Smooth muscle cell (in vitro differentiated cells): ENCODE measurements at regions not wholly inside any gene's neighbourhood (a gene's known extent, or its start where the extent isn't known, plus 50 kb on each side); places are given as distances from the start of the nearest gene placed in this dataset.

ENCODE experiments used
- DNase-seq: peaks from one replicate; lab custom pipeline; 2025; ENCODE audit not compliant: unreplicated experiment; lab: John Stamatoyannopoulos, UW
- H2AFZ ChIP-seq: fragments of 200-600 bp; sonication (generic); 2 replicates; pipeline ENCODE4 v1.6.0; 2016; ENCODE audit warnings: antibody characterized with exemption, low read depth, mild to moderate bottlenecking
- H3F3A ChIP-seq: fragments of 200-600 bp; sonication (generic); 2 replicates; pipeline ENCODE4 v1.6.0; 2017; ENCODE audit warnings: antibody characterized with exemption, low read depth
- H3K27ac ChIP-seq: fragments of 200-600 bp; sonication (generic); 2 replicates; pipeline ENCODE4 v1.5.1; 2016; ENCODE audit warnings: low read depth, mild to moderate bottlenecking
- H3K27me3 ChIP-seq: fragments of 200-600 bp; sonication (generic); 2 replicates; pipeline ENCODE4 v1.6.1; 2016; ENCODE audit warnings: low read depth, mild to moderate bottlenecking
- H3K36me3 ChIP-seq: fragments of 200-600 bp; sonication (generic); 2 replicates; pipeline ENCODE4 v1.5.1; 2016; ENCODE audit warnings: low read depth
- H3K4me1 ChIP-seq: fragments of 200-600 bp; sonication (generic); 2 replicates; pipeline ENCODE4 v1.5.1; 2016; ENCODE audit warnings: low read depth
- H3K4me2 ChIP-seq: fragments of 200-600 bp; sonication (generic); 2 replicates; pipeline ENCODE4 v1.6.0; 2016; ENCODE audit warnings: mild to moderate bottlenecking
- H3K4me3 ChIP-seq: fragments of 200-600 bp; sonication (generic); 2 replicates; pipeline ENCODE4 v1.5.1; 2016; ENCODE audit warnings: mild to moderate bottlenecking
- H3K79me2 ChIP-seq: fragments of 200-600 bp; sonication (generic); 2 replicates; pipeline ENCODE4 v1.6.0; 2016; ENCODE audit warnings: low read depth, mild to moderate bottlenecking
- H3K9ac ChIP-seq: fragments of 200-600 bp; sonication (generic); 2 replicates; pipeline ENCODE4 v1.6.0; 2016; ENCODE audit warnings: low read depth
- H3K9me3 ChIP-seq: fragments of 200-600 bp; sonication (generic); replicated peaks from 2 replicates; pipeline ENCODE4 v1.5.1; 2016; ENCODE audit warnings: low read depth
- H4K20me1 ChIP-seq: fragments of 200-600 bp; sonication (generic); 2 replicates; pipeline ENCODE4 v1.6.0; 2016; ENCODE audit warnings: low read depth
- WGBS: methylation state at CpG from one replicate; pipeline ENCODE4 v1.1.7; 2016; ENCODE audit warnings: low lambda C conversion rate; 5-methylcytosine and 5-hydroxymethylcytosine counted together
- TF ChIP-seq, protein P1 (sequence below): fragments of 200-600 bp; sonication (generic); IDR thresholded peaks from 2 replicates; pipeline ENCODE4 v1.5.1; 2017; ENCODE audit warnings: borderline replicate concordance, mild to moderate bottlenecking, antibody characterized with exemption; ENCODE audit not compliant: insufficient read depth, poor library complexity, severe bottlenecking

DNA sequence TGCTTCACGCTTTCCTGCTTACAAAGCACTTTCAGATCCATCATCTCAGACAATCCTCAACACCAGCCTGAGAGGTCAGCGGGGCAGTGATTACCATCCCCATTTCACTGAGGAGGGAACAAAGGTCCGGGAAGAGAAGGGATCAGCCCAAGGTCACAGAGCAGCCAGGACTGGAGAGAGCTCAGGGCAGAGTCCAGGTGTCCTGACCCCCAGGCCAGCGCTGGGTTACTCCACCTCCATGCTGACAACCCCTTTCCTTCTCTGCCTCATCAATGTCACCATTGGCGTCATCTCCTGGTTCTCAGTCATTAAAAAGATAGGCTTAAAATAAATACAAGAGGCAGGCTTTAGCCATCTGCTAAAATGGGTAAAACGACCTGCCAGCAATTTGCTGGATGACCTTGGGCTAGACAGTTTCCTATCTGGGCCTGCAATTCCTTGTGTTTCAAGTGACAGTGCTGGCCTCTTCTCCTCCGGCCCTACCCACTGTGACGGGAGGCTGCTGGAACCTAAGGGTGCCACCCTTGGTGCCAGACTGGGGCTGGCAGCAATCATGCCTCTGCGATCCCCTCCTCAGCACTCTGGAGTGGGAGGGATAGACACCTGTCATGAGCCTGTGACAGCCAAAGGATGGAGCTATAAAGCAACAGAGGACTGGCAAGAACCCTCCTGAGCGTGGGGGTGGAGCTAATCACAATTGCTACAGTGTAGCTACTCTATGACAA, 79.5 kb upstream of the CCL1 start:
- 85% methylated on average over 10 of the region's 10 CpGs for WGBS
- Histone ChIP-seq H3K4me3 (no peak overlapping the region), H3K27me3 (peaks cover 31% of the 10 kb centered on the region), H3K4me2 (no peak overlapping the region), H3K4me1 (no peaks in the 10 kb centered on the region), H3F3A (no peaks in the 10 kb centered on the region), H3K9me3 (no peaks in the 10 kb centered on the region), H3K36me3 (no peaks in the 10 kb centered on the region), H2AFZ (no peak overlapping the region), H3K27ac (no peak overlapping the region), H3K9ac (no peak overlapping the region), H3K79me2 (no peaks in the 10 kb centered on the region), H4K20me1 (no peaks in the 10 kb centered on the region)
- TF ChIP-seq, protein P1, sequence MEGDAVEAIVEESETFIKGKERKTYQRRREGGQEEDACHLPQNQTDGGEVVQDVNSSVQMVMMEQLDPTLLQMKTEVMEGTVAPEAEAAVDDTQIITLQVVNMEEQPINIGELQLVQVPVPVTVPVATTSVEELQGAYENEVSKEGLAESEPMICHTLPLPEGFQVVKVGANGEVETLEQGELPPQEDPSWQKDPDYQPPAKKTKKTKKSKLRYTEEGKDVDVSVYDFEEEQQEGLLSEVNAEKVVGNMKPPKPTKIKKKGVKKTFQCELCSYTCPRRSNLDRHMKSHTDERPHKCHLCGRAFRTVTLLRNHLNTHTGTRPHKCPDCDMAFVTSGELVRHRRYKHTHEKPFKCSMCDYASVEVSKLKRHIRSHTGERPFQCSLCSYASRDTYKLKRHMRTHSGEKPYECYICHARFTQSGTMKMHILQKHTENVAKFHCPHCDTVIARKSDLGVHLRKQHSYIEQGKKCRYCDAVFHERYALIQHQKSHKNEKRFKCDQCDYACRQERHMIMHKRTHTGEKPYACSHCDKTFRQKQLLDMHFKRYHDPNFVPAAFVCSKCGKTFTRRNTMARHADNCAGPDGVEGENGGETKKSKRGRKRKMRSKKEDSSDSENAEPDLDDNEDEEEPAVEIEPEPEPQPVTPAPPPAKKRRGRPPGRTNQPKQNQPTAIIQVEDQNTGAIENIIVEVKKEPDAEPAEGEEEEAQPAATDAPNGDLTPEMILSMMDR: no peak
- no peak for DNase-seq

DNA sequence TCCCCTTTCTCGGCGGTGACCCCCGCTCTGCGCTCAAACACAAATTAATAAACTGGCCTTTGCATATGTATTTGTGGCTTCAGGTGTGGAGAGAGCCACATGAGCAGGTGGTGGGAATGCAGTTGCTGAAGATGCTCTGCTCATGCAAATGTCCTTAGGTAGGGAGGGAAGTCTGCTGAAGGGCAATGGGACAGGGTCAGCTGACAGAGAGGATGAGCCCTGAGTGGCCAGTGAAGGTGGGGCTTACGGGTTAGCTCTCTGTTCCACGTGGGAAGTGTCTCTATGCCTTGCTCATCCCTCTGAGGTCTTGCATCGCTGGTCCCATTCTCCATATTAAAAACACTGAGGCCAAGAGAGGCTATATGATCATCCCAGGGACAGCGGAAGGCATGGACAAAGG, 74.2 kb upstream of the CCL1 start:
- Histone ChIP-seq H3K4me2 (no peak overlapping the region), H3K9me3 (no peaks in the 10 kb centered on the region), H3K4me1 (no peaks in the 10 kb centered on the region), H4K20me1 (no peaks in the 10 kb centered on the region), H3K79me2 (no peaks in the 10 kb centered on the region), H2AFZ (no peak overlapping the region), H3K27ac (no peak overlapping the region), H3K27me3 (peaks cover 33% of the 10 kb centered on the region), H3K4me3 (no peak overlapping the region), H3K9ac (no peak overlapping the region), H3K36me3 (no peaks in the 10 kb centered on the region), H3F3A (no peaks in the 10 kb centered on the region)
- 83% methylated on average over 8 of the region's 8 CpGs for WGBS
- TF ChIP-seq, protein P1: no peak
- DNase-seq: no peak

DNA sequence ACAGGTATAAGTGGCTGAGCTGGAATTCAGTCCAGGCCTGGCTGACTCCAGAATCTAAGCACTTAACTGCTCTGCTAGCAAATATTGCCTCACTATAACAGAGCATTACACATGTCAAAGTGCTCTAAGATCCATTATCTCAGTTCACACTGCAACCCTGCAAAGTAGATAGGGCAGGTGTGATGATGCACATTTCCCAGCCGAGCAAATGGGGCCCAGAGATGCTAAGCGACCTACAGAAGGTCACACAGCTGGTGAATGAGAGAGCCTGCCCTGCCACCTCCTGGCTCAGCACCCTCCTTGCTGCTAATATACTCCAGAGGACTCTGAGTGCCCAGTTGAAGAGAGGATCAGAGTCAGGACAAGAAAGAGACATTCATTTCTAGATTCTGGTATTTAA, 73.6 kb upstream of the CCL1 start:
- Histone ChIP-seq H3K9ac (no peak overlapping the region), H3K27me3 (peaks cover 27% of the 10 kb centered on the region), H3F3A (no peaks in the 10 kb centered on the region), H3K4me3 (no peak overlapping the region), H3K36me3 (no peaks in the 10 kb centered on the region), H4K20me1 (no peaks in the 10 kb centered on the region), H2AFZ (no peak overlapping the region), H3K9me3 (no peaks in the 10 kb centered on the region), H3K27ac (no peak overlapping the region), H3K79me2 (no peaks in the 10 kb centered on the region), H3K4me2 (no peak overlapping the region), H3K4me1 (no peaks in the 10 kb centered on the region)
- WGBS: 79% methylated on average over 2 of the region's 2 CpGs
- DNase-seq: no peak
- TF ChIP-seq, protein P1: no peak
